PC-9 (cell line): ENCODE measurements at regions not wholly inside any gene's neighbourhood (a gene's known extent, or its start where the extent isn't known, plus 50 kb on each side); places are given as distances from the start of the nearest gene placed in this dataset.

ENCODE experiments used
- BruUV-seq: library from RNA; stranded (reverse); fragments of 400-500 nt; replicated peaks from 2 replicates; lab custom pipeline; 2021; lab: Mats Ljungman, UMichigan
- CTCF ChIA-PET: fragments of 300-600 bp; sonication (Branson Sonifier 250); formaldehyde crosslinking; loops from one replicate; lab custom pipeline; 2022; ENCODE audit warnings: antibody characterized with exemption; lab: Charles Lee
- POLR2A ChIA-PET: fragments of 300-600 bp; sonication (Branson Sonifier 250); formaldehyde crosslinking; loops from one replicate; lab custom pipeline; 2022; ENCODE audit warnings: antibody characterized with exemption; ENCODE audit not compliant: unreplicated experiment; lab: Charles Lee
- DNase-seq, 2 experiments: peaks; one replicate each; pipeline versions ENCODE4 v3.0.0 to v3.0.0-alpha.2; 2015 to 2022; ENCODE audit warnings: mixed read lengths in 1 of 2
- H2AFZ ChIP-seq: fragments of 200-600 bp; sonication (generic); 2 replicates; pipeline ENCODE4 v1.8.1; 2017; ENCODE audit warnings: antibody characterized with exemption
- H3F3A ChIP-seq: fragments of 200-600 bp; sonication (generic); 2 replicates; pipeline ENCODE4 v1.8.1; 2017; ENCODE audit warnings: antibody characterized with exemption, mild to moderate bottlenecking, low read depth; ENCODE audit not compliant: insufficient read depth
- H3K27ac ChIP-seq: fragments of 200-600 bp; sonication (generic); 2 replicates; pipeline ENCODE4 v1.6.1; 2016; ENCODE audit warnings: mixed run types
- H3K27me3 ChIP-seq: fragments of 200-600 bp; sonication (generic); 2 replicates; pipeline ENCODE4 v1.6.1; 2016; ENCODE audit warnings: low read depth, mixed run types; ENCODE audit not compliant: insufficient read depth
- H3K36me3 ChIP-seq: fragments of 200-600 bp; sonication (generic); 2 replicates; pipeline ENCODE4 v1.6.1; 2016; ENCODE audit warnings: low read depth, mixed run types
- H3K4me1 ChIP-seq: fragments of 200-600 bp; sonication (generic); replicated peaks from 2 replicates; pipeline ENCODE4 v1.6.1; 2016; ENCODE audit warnings: mixed run types; ENCODE audit not compliant: insufficient read depth
- H3K4me2 ChIP-seq: fragments of 200-600 bp; sonication (generic); 2 replicates; pipeline ENCODE4 v1.6.1; 2017; ENCODE audit warnings: mixed run types
- H3K4me3 ChIP-seq: fragments of 200-600 bp; sonication (generic); 2 replicates; pipeline ENCODE4 v1.6.1; 2016; ENCODE audit warnings: mixed run types
- H3K79me2 ChIP-seq: fragments of 200-600 bp; sonication (generic); 2 replicates; pipeline ENCODE4 v1.6.1; 2017; ENCODE audit warnings: low read depth, mixed run types
- H3K9me2 ChIP-seq: fragments of 200-600 bp; sonication (generic); 2 replicates; pipeline ENCODE4 v1.8.1; 2017; ENCODE audit warnings: mild to moderate bottlenecking; ENCODE audit not compliant: insufficient read depth
- H3K9me3 ChIP-seq: fragments of 200-600 bp; sonication (generic); 2 replicates; pipeline ENCODE4 v1.8.1; 2016; ENCODE audit warnings: low read depth; ENCODE audit not compliant: insufficient read depth
- H4K20me1 ChIP-seq: fragments of 200-600 bp; sonication (generic); 2 replicates; pipeline ENCODE4 v1.8.1; 2017; ENCODE audit not compliant: insufficient read depth
- CTCF ChIP-seq: fragments of 200-600 bp; sonication (generic); conservative IDR thresholded peaks from 2 replicates; pipeline ENCODE4 v1.6.1; 2017; ENCODE audit warnings: mixed run types, antibody characterized with exemption, mild to moderate bottlenecking, moderate library complexity
- EZH2 ChIP-seq: fragments of 200-600 bp; sonication (generic); IDR thresholded peaks from 2 replicates; pipeline ENCODE4 v1.8.0; 2017; ENCODE audit warnings: antibody characterized with exemption, low read depth
- intact Hi-C: fragments of 100-400 bp; cut with micrococcal nuclease; formaldehyde crosslinking; loops from one replicate; pipeline ENCODE4 v1.10.0; 2022; ENCODE audit not compliant: unreplicated experiment

GRCh38 chr18:40016405-40016804, 1938.6 kb upstream of the PIK3C3 start:
- no peaks in the 10 kb centered on the region for H3K9me3 ChIP-seq
- no peak overlapping the region for H3K4me3 ChIP-seq
- H3K27ac ChIP-seq, result no peak overlapping the region
- H3K4me2 ChIP-seq, result no peak overlapping the region
- ChIA-PET CTCF (no interaction called here), POLR2A (no interaction called here)
- no peaks in the 10 kb centered on the region for H3K79me2 ChIP-seq
- no peaks in the 10 kb centered on the region for H3K9me2 ChIP-seq
- no peaks in the 10 kb centered on the region for H3K4me1 ChIP-seq
- no peak for DNase-seq
- no peaks in the 10 kb centered on the region for H3F3A ChIP-seq
- H4K20me1 ChIP-seq, result no peaks in the 10 kb centered on the region
- H2AFZ ChIP-seq, result no peak overlapping the region
- H3K27me3 ChIP-seq, result no peaks in the 10 kb centered on the region
- intact Hi-C loops, result no loop called here
- BruUV-seq, result no TSS peak
- TF ChIP-seq EZH2 (no peak), CTCF (no peak)
- H3K36me3 ChIP-seq, result no peaks in the 10 kb centered on the region

GRCh38 chr18:40013001-40013609, 1941.9 kb upstream of the PIK3C3 start:
- no peak for DNase-seq
- no peaks in the 10 kb centered on the region for H3F3A ChIP-seq
- no peaks in the 10 kb centered on the region for H3K27me3 ChIP-seq
- intact Hi-C loops, result no loop called here
- no peaks in the 10 kb centered on the region for H3K9me2 ChIP-seq
- TF ChIP-seq CTCF, result no peak
- no peak for TF ChIP-seq EZH2
- H3K36me3 ChIP-seq, result no peaks in the 10 kb centered on the region
- H4K20me1 ChIP-seq, result no peaks in the 10 kb centered on the region
- H3K4me3 ChIP-seq, result no peak overlapping the region
- H3K4me1 ChIP-seq, result no peaks in the 10 kb centered on the region
- H3K79me2 ChIP-seq, result no peaks in the 10 kb centered on the region
- no TSS peak for BruUV-seq
- H3K27ac ChIP-seq, result no peak overlapping the region
- no peak overlapping the region for H3K4me2 ChIP-seq
- no peak overlapping the region for H2AFZ ChIP-seq
- ChIA-PET POLR2A (no interaction called here), CTCF (no interaction called here)
- H3K9me3 ChIP-seq, result no peaks in the 10 kb centered on the region

GRCh38 chr18:40011201-40011600, 1943.8 kb upstream of the PIK3C3 start:
- no peaks in the 10 kb centered on the region for H3K36me3 ChIP-seq
- ChIA-PET POLR2A (interaction anchor here (0.5 kb wide), 1 partner anchor 69 kb away, joined by 3 read pairs; no protein-coding TSS in a partner anchor), CTCF (no interaction called here)
- H3K4me3 ChIP-seq, result no peak overlapping the region
- H3K9me3 ChIP-seq, result no peaks in the 10 kb centered on the region
- TF ChIP-seq EZH2, result no peak
- TF ChIP-seq CTCF, result no peak
- intact Hi-C loops, result no loop called here
- no peak overlapping the region for H3K27ac ChIP-seq
- no peak for DNase-seq
- no peaks in the 10 kb centered on the region for H3K79me2 ChIP-seq
- no TSS peak for BruUV-seq
- no peaks in the 10 kb centered on the region for H3F3A ChIP-seq
- no peaks in the 10 kb centered on the region for H3K9me2 ChIP-seq
- no peak overlapping the region for H3K4me2 ChIP-seq
- no peaks in the 10 kb centered on the region for H4K20me1 ChIP-seq
- H2AFZ ChIP-seq, result no peak overlapping the region
- no peaks in the 10 kb centered on the region for H3K27me3 ChIP-seq
- no peaks in the 10 kb centered on the region for H3K4me1 ChIP-seq
